ENCODE measurements at regions not wholly inside any gene's neighbourhood (a gene's known extent, or its start where the extent isn't known, plus 50 kb on each side); places are given as distances from the start of the nearest gene placed in this dataset.

DNA sequence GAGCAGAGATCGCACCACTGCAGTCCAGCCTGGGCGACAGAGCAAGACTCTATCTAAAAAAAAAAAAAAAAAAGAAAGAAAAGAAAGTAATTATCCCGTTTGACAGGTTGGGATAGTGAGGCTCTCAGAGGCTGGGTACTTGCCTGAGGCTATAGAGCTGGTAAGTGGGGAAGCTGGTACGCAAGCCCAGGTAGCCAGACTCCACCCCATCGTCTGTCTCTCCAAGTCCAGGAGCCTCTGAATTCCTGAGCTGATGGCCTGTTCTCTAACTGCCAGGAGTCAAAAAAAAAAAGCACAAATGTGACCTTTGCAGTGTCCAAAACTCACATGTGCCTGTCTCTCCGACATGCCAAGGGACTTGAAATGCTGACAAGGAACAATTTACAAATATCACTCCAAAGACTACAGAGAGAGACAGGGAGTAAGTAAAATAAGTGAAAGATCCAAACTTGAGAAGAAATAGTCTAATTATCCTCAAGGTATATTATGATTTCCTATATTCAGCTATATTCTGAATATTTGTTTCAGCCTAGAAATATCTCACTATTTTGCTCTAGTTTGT lies 109.1 kb upstream of the SCAF8 start:
- TF ChIP-seq EZH2 (IDR thresholded peaks at IDR 0.05; ENCODE audit: borderline replicate concordance, low read depth, low read length, severe bottlenecking) (no peak), POLR2A (IDR thresholded peaks at IDR 0.05; ENCODE audit: low read depth, low read length) (no peak), POLR2AphosphoS5 (IDR thresholded peaks at IDR 0.05; ENCODE audit: insufficient read depth, low read depth, low read length) (no peak), MYC (IDR thresholded peaks at IDR 0.05; ENCODE audit: low read depth, low read length) (no peak), FOS (IDR thresholded peaks at IDR 0.05; ENCODE audit: borderline replicate concordance, insufficient read depth, low read length) (no peak), GATA2 (IDR thresholded peaks at IDR 0.05; ENCODE audit: insufficient read depth, insufficient read length, low read depth, low read length) (no peak)
- TF ChIP-seq, protein P1, sequence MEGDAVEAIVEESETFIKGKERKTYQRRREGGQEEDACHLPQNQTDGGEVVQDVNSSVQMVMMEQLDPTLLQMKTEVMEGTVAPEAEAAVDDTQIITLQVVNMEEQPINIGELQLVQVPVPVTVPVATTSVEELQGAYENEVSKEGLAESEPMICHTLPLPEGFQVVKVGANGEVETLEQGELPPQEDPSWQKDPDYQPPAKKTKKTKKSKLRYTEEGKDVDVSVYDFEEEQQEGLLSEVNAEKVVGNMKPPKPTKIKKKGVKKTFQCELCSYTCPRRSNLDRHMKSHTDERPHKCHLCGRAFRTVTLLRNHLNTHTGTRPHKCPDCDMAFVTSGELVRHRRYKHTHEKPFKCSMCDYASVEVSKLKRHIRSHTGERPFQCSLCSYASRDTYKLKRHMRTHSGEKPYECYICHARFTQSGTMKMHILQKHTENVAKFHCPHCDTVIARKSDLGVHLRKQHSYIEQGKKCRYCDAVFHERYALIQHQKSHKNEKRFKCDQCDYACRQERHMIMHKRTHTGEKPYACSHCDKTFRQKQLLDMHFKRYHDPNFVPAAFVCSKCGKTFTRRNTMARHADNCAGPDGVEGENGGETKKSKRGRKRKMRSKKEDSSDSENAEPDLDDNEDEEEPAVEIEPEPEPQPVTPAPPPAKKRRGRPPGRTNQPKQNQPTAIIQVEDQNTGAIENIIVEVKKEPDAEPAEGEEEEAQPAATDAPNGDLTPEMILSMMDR (IDR thresholded peaks at IDR 0.05; ENCODE audit: extremely low read depth in 1 of 2, insufficient read depth in 1 of 2, low read depth in 1 of 2, low read length in 2 of 2): no peak
- TF ChIP-seq, protein P2, sequence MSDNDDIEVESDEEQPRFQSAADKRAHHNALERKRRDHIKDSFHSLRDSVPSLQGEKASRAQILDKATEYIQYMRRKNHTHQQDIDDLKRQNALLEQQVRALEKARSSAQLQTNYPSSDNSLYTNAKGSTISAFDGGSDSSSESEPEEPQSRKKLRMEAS (IDR thresholded peaks at IDR 0.05; ENCODE audit: insufficient read depth, insufficient read length): no peak

Data from endothelial cell of umbilical vein (primary cell).